ENCODE measurements at regions not wholly inside any gene's neighbourhood (a gene's known extent, or its start where the extent isn't known, plus 50 kb on each side); places are given as distances from the start of the nearest gene placed in this dataset.

DNA sequence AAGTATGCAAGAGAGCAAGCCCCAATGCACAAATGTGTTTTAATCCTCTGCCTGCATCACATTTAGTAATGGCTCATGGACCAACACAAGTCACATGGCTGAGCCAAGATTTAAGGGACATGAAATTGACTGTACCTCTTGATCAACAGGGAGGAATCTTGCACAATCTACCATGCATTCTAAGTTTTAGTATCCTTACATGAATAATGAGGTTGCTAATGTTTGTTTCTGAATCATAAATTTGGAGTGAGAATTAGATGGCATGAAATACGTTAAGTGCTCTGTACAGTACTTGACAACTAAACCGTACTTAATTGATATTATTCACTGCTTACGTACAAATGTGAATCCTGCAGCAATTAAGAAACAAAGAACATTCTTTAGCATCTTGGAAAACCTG, 553.8 kb upstream of the JAG1 start:
- TF ChIP-seq, protein P1, sequence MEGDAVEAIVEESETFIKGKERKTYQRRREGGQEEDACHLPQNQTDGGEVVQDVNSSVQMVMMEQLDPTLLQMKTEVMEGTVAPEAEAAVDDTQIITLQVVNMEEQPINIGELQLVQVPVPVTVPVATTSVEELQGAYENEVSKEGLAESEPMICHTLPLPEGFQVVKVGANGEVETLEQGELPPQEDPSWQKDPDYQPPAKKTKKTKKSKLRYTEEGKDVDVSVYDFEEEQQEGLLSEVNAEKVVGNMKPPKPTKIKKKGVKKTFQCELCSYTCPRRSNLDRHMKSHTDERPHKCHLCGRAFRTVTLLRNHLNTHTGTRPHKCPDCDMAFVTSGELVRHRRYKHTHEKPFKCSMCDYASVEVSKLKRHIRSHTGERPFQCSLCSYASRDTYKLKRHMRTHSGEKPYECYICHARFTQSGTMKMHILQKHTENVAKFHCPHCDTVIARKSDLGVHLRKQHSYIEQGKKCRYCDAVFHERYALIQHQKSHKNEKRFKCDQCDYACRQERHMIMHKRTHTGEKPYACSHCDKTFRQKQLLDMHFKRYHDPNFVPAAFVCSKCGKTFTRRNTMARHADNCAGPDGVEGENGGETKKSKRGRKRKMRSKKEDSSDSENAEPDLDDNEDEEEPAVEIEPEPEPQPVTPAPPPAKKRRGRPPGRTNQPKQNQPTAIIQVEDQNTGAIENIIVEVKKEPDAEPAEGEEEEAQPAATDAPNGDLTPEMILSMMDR (IDR thresholded peaks at IDR 0.05): no peak
- TF ChIP-seq POLR2A (IDR thresholded peaks at IDR 0.05): no peak
